HepG2 (cell line): ENCODE measurements at regions not wholly inside any gene's neighbourhood (a gene's known extent, or its start where the extent isn't known, plus 50 kb on each side); places are given as distances from the start of the nearest gene placed in this dataset.

Experiments used
- ATAC-seq: fragments of 200-7000 bp; cut with Tn5 transposase; 3 replicates; pipeline ENCODE4 v1.9.1; 2020; ENCODE audit warnings: mild to moderate bottlenecking, moderate library complexity
- BruUV-seq: library from RNA; stranded (reverse); fragments of 400-500 nt; replicated peaks from 2 replicates; lab custom pipeline; 2021; lab: Mats Ljungman, UMichigan
- CTCF ChIA-PET: fragments of 300-600 bp; formaldehyde crosslinking; extraction: SDS; loops from one replicate; lab custom pipeline; 2021; ENCODE audit warnings: low total read pairs, inconsistent platforms, low intra/inter-chr PET ratio; lab: Yijun Ruan, JAX
- POLR2A ChIA-PET: fragments of 350-600 bp; sonication (Branson Sonifier 250); formaldehyde crosslinking; loops from one replicate; lab custom pipeline; 2020; ENCODE audit warnings: antibody characterized with exemption, inconsistent platforms; lab: Yijun Ruan, JAX
- DNase-seq: peaks from one replicate; pipeline ENCODE4 v3.0.0-alpha.2; 2015; ENCODE audit warnings: low spot score
- FAIRE-seq: peaks from 3 replicates; lab custom pipeline; 2011; peaks lifted over from hg19 to GRCh38; lab: Jason Lieb, UNC
- H2AFZ ChIP-seq: one replicate; pipeline ENCODE4 v1.6.1; 2011; ENCODE audit warnings: low read length, inconsistent platforms
- H3K27ac ChIP-seq: fragments of 300-600 bp; 3 replicates; pipeline ENCODE4 v1.8.0; 2011; ENCODE audit warnings: mixed run types, mild to moderate bottlenecking, mixed read lengths, low read length, inconsistent platforms; ENCODE audit not compliant: insufficient read depth; ENCODE audit errors: extremely low read length
- H3K27me3 ChIP-seq, 2 experiments: fragments of 200-600 bp in 1 of 2; 2 replicates in 1 of 2; 3 replicates in 1 of 2; pipeline versions ENCODE4 v1.6.0 to v1.8.0; 2011; ENCODE audit warnings: low read length in 2 of 2, mild to moderate bottlenecking in 2 of 2, moderate library complexity in 2 of 2, inconsistent platforms in 1 of 2; ENCODE audit not compliant: insufficient read depth in 2 of 2, control insufficient read depth in 1 of 2
- H3K36me3 ChIP-seq, 2 experiments: fragments of 200-600 bp in 1 of 2; replicated peaks in 1 of 2; 2 replicates in 1 of 2; 3 replicates in 1 of 2; pipeline versions ENCODE4 v1.5.1 to v1.8.0; 2011; ENCODE audit warnings: low read length in 2 of 2, inconsistent platforms in 1 of 2; ENCODE audit not compliant: insufficient read depth in 2 of 2, control insufficient read depth in 1 of 2
- H3K4me1 ChIP-seq: 2 replicates; pipeline ENCODE4 v1.5.1; 2012; ENCODE audit warnings: low read length, inconsistent platforms; ENCODE audit not compliant: insufficient read depth
- H3K4me2 ChIP-seq: 2 replicates; pipeline ENCODE4 v1.6.0; 2011; ENCODE audit warnings: low read depth, low read length, inconsistent platforms
- H3K4me3 ChIP-seq, 3 experiments: fragments of 200-600 bp in 1 of 3; sonication (generic), shearing (Covaris generic) in 1 of 3; replicated peaks in 1 of 3; 2 replicates each; pipeline ENCODE4 v1.5.1; 2011 to 2016; ENCODE audit warnings: low read length in 3 of 3, inconsistent platforms in 2 of 3, low read depth in 2 of 3, mild to moderate bottlenecking in 2 of 3, control low read depth in 1 of 3, mixed read lengths in 1 of 3; ENCODE audit not compliant: insufficient read depth in 1 of 3
- H3K79me2 ChIP-seq: one replicate; pipeline ENCODE4 v1.6.1; 2011; ENCODE audit warnings: low read length, inconsistent platforms; ENCODE audit not compliant: insufficient read depth
- H3K9ac ChIP-seq: 2 replicates; pipeline ENCODE4 v1.6.0; 2011; ENCODE audit warnings: mild to moderate bottlenecking, low read depth, low read length, inconsistent platforms; ENCODE audit not compliant: insufficient read depth
- H3K9me3 ChIP-seq: 2 replicates; pipeline ENCODE4 v1.5.1; 2012; ENCODE audit warnings: mild to moderate bottlenecking, low read length
- H4K20me1 ChIP-seq: 2 replicates; pipeline ENCODE4 v1.6.0; 2011; ENCODE audit warnings: inconsistent platforms, mild to moderate bottlenecking, low read length, moderate library complexity; ENCODE audit not compliant: insufficient read depth
- MATR3 ChIP-seq: sonication (generic); formaldehyde crosslinking; IDR thresholded peaks from 2 replicates; pipeline ENCODE4 v1.4.0; 2020; ENCODE audit warnings: missing genetic modification reagents
- NCOA5 ChIP-seq: sonication (generic); formaldehyde crosslinking; IDR thresholded peaks from 2 replicates; pipeline ENCODE4 v1.4.0; 2020; ENCODE audit warnings: missing genetic modification reagents
- NKX3-1 ChIP-seq: sonication (generic); formaldehyde crosslinking; IDR thresholded peaks from 2 replicates; pipeline ENCODE4 v1.5.0; 2020; ENCODE audit warnings: missing genetic modification reagents
- PRMT3 ChIP-seq: sonication (generic); formaldehyde crosslinking; IDR thresholded peaks from 2 replicates; pipeline ENCODE4 v1.8.1; 2022; ENCODE audit warnings: low read depth, mild to moderate bottlenecking, moderate library complexity, missing genetic modification reagents, borderline replicate concordance
- PRPF4 ChIP-seq: fragments of 200-400 bp; formaldehyde crosslinking; IDR thresholded peaks from 2 replicates; pipeline ENCODE4 v1.6.1; 2016; ENCODE audit warnings: low read length, low read depth; ENCODE audit not compliant: poor library complexity, severe bottlenecking
- RFX3 ChIP-seq: IDR thresholded peaks from 2 replicates; pipeline ENCODE4 v1.6.1; 2016; ENCODE audit warnings: missing biosample characterization, missing genetic modification reagents
- SMAD9 ChIP-seq: sonication (generic); formaldehyde crosslinking; IDR thresholded peaks from 2 replicates; pipeline ENCODE4 v1.5.1; 2020; ENCODE audit warnings: mild to moderate bottlenecking, missing genetic modification reagents
- XBP1 ChIP-seq: sonication (generic); formaldehyde crosslinking; IDR thresholded peaks from 2 replicates; pipeline ENCODE4 v1.5.0; 2020; ENCODE audit warnings: missing genetic modification reagents
- ZNF577 ChIP-seq: sonication (generic); formaldehyde crosslinking; IDR thresholded peaks from 2 replicates; pipeline ENCODE4 v1.4.0; 2020; ENCODE audit warnings: mild to moderate bottlenecking, low read depth, missing genetic modification reagents, borderline replicate concordance
- ZNF670 ChIP-seq: sonication (generic); formaldehyde crosslinking; IDR thresholded peaks from 2 replicates; pipeline ENCODE4 v1.8.0; 2022; ENCODE audit warnings: mild to moderate bottlenecking, missing genetic modification reagents, borderline replicate concordance
- WGBS: methylation state at CpG from one replicate; pipeline ENCODE4 v1.1.6; 2017; ENCODE audit warnings: low lambda C conversion rate; 5-methylcytosine and 5-hydroxymethylcytosine counted together
- in situ Hi-C: cut with HindIII; loops from 2 replicates; pipeline ENCODE4 v1.10.0; 2017; ENCODE audit warnings: low pct_unique_long_range_greater_than_20kb; ENCODE audit not compliant: extremely low pct_ligation_motif_present
- intact Hi-C: fragments of 100-400 bp; cut with micrococcal nuclease; formaldehyde crosslinking; loops from one replicate; pipeline ENCODE4 v1.10.0; 2022; ENCODE audit not compliant: unreplicated experiment
- TF ChIP-seq, protein P1 (sequence below): sonication (generic); formaldehyde crosslinking; IDR thresholded peaks from 2 replicates; pipeline ENCODE4 v1.5.0; 2020; ENCODE audit warnings: mild to moderate bottlenecking, missing genetic modification reagents, borderline replicate concordance
- TF ChIP-seq, protein P2 (sequence below): sonication (generic); formaldehyde crosslinking; IDR thresholded peaks from 2 replicates; pipeline ENCODE4 v1.4.0; 2020; ENCODE audit warnings: mild to moderate bottlenecking, missing genetic modification reagents

DNA sequence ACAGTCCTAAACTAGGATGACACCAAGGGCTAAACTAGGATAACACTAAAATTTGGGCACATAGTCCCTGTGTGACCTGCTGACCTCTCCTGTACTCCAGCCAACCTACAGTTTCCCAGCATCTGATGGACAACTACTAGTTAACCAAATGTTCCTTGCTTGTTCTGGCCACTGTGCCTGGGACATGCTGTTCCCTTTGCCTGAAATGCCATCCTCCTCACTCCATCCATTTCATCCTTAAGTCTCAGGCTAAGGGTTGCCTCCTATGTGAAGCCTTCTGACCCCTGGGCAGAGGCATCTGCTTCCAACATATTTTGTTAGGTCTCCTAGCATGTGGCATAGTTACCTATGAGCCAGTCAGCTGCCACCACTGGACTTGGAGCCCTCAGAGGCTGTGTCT, 204.9 kb upstream of the JUN start (continued):
- TF ChIP-seq NCOA5 (CRISPR knock-in tag) (no peak), XBP1 (CRISPR knock-in tag) (no peak), RFX3 (CRISPR knock-in tag) (no peak)

DNA sequence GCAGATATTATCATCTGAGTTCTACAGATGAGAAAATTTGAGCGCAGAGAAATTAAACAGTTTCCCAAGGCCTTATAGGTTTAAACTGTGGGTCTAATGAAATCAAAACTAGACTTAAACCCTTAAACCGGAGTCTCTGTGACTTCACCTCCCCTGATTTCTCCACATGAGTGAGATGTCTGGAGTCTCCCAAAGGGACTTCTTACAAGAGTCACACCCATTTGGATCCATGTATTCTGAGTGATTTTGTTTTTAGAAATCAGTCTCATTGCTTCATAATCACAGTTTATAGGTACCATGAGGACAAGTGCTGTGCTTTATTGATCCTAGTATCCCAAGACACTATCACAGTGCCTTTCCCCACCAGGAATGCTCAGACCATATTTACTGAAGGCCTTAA, 206.0 kb upstream of the JUN start:
- TF ChIP-seq SMAD9 (no peak), NKX3-1 (no peak), ZNF577 (CRISPR knock-in tag) (no peak), PRMT3 (CRISPR knock-in tag) (no peak), MATR3 (CRISPR knock-in tag) (no peak), PRPF4 (no peak), ZNF670 (CRISPR knock-in tag) (no peak)
- TF ChIP-seq, protein P1, sequence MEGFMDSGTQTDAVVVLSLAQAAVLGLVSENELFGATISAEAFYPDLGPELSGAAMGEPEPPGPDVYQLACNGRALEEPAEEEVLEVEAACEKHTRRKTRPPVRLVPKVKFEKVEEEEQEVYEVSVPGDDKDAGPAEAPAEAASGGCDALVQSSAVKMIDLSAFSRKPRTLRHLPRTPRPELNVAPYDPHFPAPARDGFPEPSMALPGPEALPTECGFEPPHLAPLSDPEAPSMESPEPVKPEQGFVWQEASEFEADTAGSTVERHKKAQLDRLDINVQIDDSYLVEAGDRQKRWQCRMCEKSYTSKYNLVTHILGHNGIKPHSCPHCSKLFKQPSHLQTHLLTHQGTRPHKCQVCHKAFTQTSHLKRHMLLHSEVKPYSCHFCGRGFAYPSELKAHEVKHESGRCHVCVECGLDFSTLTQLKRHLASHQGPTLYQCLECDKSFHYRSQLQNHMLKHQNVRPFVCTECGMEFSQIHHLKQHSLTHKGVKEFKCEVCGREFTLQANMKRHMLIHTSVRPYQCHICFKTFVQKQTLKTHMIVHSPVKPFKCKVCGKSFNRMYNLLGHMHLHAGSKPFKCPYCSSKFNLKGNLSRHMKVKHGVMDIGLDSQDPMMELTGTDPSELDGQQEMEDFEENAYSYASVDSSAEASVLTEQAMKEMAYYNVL = no peak
- TF ChIP-seq, protein P2, sequence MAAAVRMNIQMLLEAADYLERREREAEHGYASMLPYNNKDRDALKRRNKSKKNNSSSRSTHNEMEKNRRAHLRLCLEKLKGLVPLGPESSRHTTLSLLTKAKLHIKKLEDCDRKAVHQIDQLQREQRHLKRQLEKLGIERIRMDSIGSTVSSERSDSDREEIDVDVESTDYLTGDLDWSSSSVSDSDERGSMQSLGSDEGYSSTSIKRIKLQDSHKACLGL (CRISPR knock-in tag) = no peak
- Histone ChIP-seq H3K4me2 (no peak overlapping the region), H3K36me3 (no peaks in the 10 kb centered on the region), H3K4me1 (no peaks in the 10 kb centered on the region), H3K9me3 (no peaks in the 10 kb centered on the region), H3K27ac (no peak overlapping the region), H3K9ac (no peak overlapping the region), H3K79me2 (no peaks in the 10 kb centered on the region), H2AFZ (no peak overlapping the region), H3K4me3 (no peak overlapping the region), H3K27me3 (peaks cover 0 to 25% of the 10 kb centered on the region in 2 experiments; a peak in 2 of 5 replicates), H4K20me1 (no peaks in the 10 kb centered on the region)
- BruUV-seq = no TSS peak
- no peak for DNase-seq
- no peak for ATAC-seq
- no peak for FAIRE-seq
- in situ Hi-C loops = no loop called here
- ChIA-PET POLR2A (no interaction called here), CTCF (no interaction called here)
- intact Hi-C loops = no loop called here
- 47% methylated on average over 2 of the region's 2 CpGs for WGBS
